H1 (cell line): ENCODE measurements at regions not wholly inside any gene's neighbourhood (a gene's known extent, or its start where the extent isn't known, plus 50 kb on each side); places are given as distances from the start of the nearest gene placed in this dataset.

Experiments used
- CTCF ChIA-PET: fragments of 300-600 bp; sonication (Branson Sonifier 250); formaldehyde crosslinking; loops from one replicate; lab custom pipeline; 2021; ENCODE audit not compliant: partially characterized antibody; lab: Charles Lee
- POLR2A ChIA-PET: fragments of 300-600 bp; sonication (Branson Sonifier 250); formaldehyde crosslinking; loops from one replicate; lab custom pipeline; 2021; ENCODE audit warnings: inconsistent platforms; ENCODE audit not compliant: partially characterized antibody; lab: Charles Lee
- DNase-seq, 2 experiments: peaks; one replicate each; pipeline versions ENCODE4 v3.0.0 to v3.0.0-alpha.2; 2010 to 2022; ENCODE audit warnings: low spot score in 2 of 2, low read depth in 1 of 2, mixed read lengths in 1 of 2
- FAIRE-seq: peaks from 2 replicates; lab custom pipeline; 2011; peaks lifted over from hg19 to GRCh38; lab: Jason Lieb, UNC
- H2AFZ ChIP-seq: 2 replicates; pipeline ENCODE4 v1.8.1; 2012; ENCODE audit warnings: low read length, inconsistent platforms
- H2AK5ac ChIP-seq: 2 replicates; pipeline ENCODE4 v1.6.1; 2013; ENCODE audit warnings: low read depth, low read length
- H2BK120ac ChIP-seq: replicated peaks from 2 replicates; pipeline ENCODE3; 2013; ENCODE audit warnings: low read depth, low read length, inconsistent platforms
- H2BK12ac ChIP-seq: 2 replicates; pipeline ENCODE4 v1.6.1; 2013; ENCODE audit warnings: low read depth, low read length
- H2BK15ac ChIP-seq: 2 replicates; pipeline ENCODE4 v1.6.1; 2013; ENCODE audit warnings: low read length
- H2BK20ac ChIP-seq: 2 replicates; pipeline ENCODE4 v1.6.1; 2013; ENCODE audit warnings: low read length
- H2BK5ac ChIP-seq: 2 replicates; pipeline ENCODE4 v1.6.1; 2013; ENCODE audit warnings: low read depth, low read length
- H3K14ac ChIP-seq: 2 replicates; pipeline ENCODE4 v1.6.1; 2013; ENCODE audit warnings: inconsistent platforms; ENCODE audit not compliant: insufficient read length
- H3K18ac ChIP-seq: 2 replicates; pipeline ENCODE4 v1.6.1; 2013; ENCODE audit warnings: low read length; ENCODE audit errors: extremely low read depth
- H3K23ac ChIP-seq: 2 replicates; pipeline ENCODE4 v1.6.1; 2013; ENCODE audit warnings: inconsistent platforms; ENCODE audit not compliant: insufficient read length
- H3K23me2 ChIP-seq: 2 replicates; pipeline ENCODE4 v1.6.1; 2013; ENCODE audit warnings: low read depth, low read length
- H3K27ac ChIP-seq: 2 replicates; pipeline ENCODE4 v1.6.1; 2011; ENCODE audit warnings: low read depth, low read length, inconsistent platforms
- H3K27me3 ChIP-seq, 4 experiments: replicated peaks in 1 of 4; 1 replicate in 1 of 4; 2 replicates in 3 of 4; pipeline versions ENCODE4 v1.6.1 to v1.8.1; 2011 to 2013; ENCODE audit warnings: low read length in 3 of 4, mild to moderate bottlenecking in 3 of 4, inconsistent platforms in 2 of 4, mixed read lengths in 2 of 4, moderate library complexity in 1 of 4; ENCODE audit not compliant: control insufficient read depth in 3 of 4, insufficient read depth in 3 of 4; ENCODE audit errors: extremely low read depth in 1 of 4
- H3K36me3 ChIP-seq, 4 experiments: 2 replicates each; pipeline versions ENCODE4 v1.6.1 to v1.8.1; 2011 to 2013; ENCODE audit warnings: mild to moderate bottlenecking in 4 of 4, low read length in 3 of 4, moderate library complexity in 2 of 4, control low read depth in 1 of 4, inconsistent platforms in 1 of 4; ENCODE audit not compliant: insufficient read depth in 4 of 4, control insufficient read depth in 2 of 4
- H3K4ac ChIP-seq: replicated peaks from 2 replicates; pipeline ENCODE3; 2013; ENCODE audit warnings: low read length, low read depth, mixed read lengths, inconsistent platforms; ENCODE audit not compliant: insufficient read length
- H3K4me1 ChIP-seq, 4 experiments: replicated peaks in 1 of 4; 1 replicate in 1 of 4; 2 replicates in 3 of 4; pipeline versions ENCODE4 v1.6.1 to v1.8.1; 2011 to 2013; ENCODE audit warnings: low read length in 3 of 4, inconsistent platforms in 2 of 4, mixed read lengths in 1 of 4; ENCODE audit not compliant: insufficient read depth in 4 of 4, control insufficient read depth in 3 of 4
- H3K4me2 ChIP-seq, 2 experiments: 2 replicates each; pipeline versions ENCODE4 v1.6.1 to v1.8.1; 2011 to 2013; ENCODE audit warnings: low read depth in 2 of 2, low read length in 2 of 2, control low read depth in 1 of 2, inconsistent platforms in 1 of 2, mild to moderate bottlenecking in 1 of 2; ENCODE audit not compliant: insufficient read depth in 1 of 2
- H3K4me3 ChIP-seq, 4 experiments: fragments of 200-600, 300-600 bp in 1 of 4; sonication (generic), shearing (Covaris generic), sonication (Bioruptor Twin) in 1 of 4; 2 replicates each; pipeline versions ENCODE4 v1.5.1 to v1.8.1; 2011 to 2016; ENCODE audit warnings: low read length in 4 of 4, low read depth in 3 of 4, control low read depth in 2 of 4, inconsistent platforms in 2 of 4, mild to moderate bottlenecking in 2 of 4, mixed read lengths in 1 of 4, moderate library complexity in 1 of 4; ENCODE audit not compliant: insufficient read depth in 2 of 4; ENCODE audit errors: extremely low read depth in 1 of 4
- H3K56ac ChIP-seq: replicated peaks from 2 replicates; pipeline ENCODE3; 2013; ENCODE audit warnings: low read depth, mild to moderate bottlenecking, mixed read lengths, low read length, inconsistent platforms; ENCODE audit not compliant: insufficient read length
- H3K79me1 ChIP-seq: 2 replicates; pipeline ENCODE4 v1.6.1; 2013; ENCODE audit warnings: low read depth, low read length, control low read depth
- H3K79me2 ChIP-seq, 2 experiments: 2 replicates each; pipeline versions ENCODE4 v1.6.1 to v1.8.1; 2012 to 2013; ENCODE audit warnings: low read length in 2 of 2, mild to moderate bottlenecking in 2 of 2, inconsistent platforms in 1 of 2; ENCODE audit not compliant: insufficient read depth in 2 of 2, control insufficient read depth in 1 of 2
- H3K9ac ChIP-seq, 4 experiments: replicated peaks in 1 of 4; 1 replicate in 1 of 4; 2 replicates in 3 of 4; pipeline versions ENCODE4 v1.6.1 to v1.8.1; 2011 to 2013; ENCODE audit warnings: low read depth in 3 of 4, low read length in 3 of 4, control low read depth in 2 of 4, mild to moderate bottlenecking in 2 of 4, moderate library complexity in 2 of 4, inconsistent platforms in 1 of 4; ENCODE audit errors: extremely low read depth in 1 of 4
- H3K9me3 ChIP-seq, 2 experiments: 2 replicates each; pipeline versions ENCODE4 v1.6.1 to v1.8.1; 2012 to 2013; ENCODE audit warnings: mild to moderate bottlenecking in 2 of 2, moderate library complexity in 2 of 2, control low read depth in 1 of 2, inconsistent platforms in 1 of 2, low read depth in 1 of 2, low read length in 1 of 2, mixed read lengths in 1 of 2; ENCODE audit not compliant: insufficient read depth in 2 of 2
- H4K20me1 ChIP-seq, 2 experiments: replicated peaks in 1 of 2; 2 replicates each; pipeline versions ENCODE3 to v1.8.1; 2011 to 2013; ENCODE audit warnings: inconsistent platforms in 2 of 2, low read length in 2 of 2, mild to moderate bottlenecking in 1 of 2; ENCODE audit not compliant: insufficient read depth in 2 of 2, control insufficient read depth in 1 of 2
- H4K5ac ChIP-seq: 2 replicates; pipeline ENCODE4 v1.6.1; 2013; ENCODE audit warnings: low read length, low read depth, mixed read lengths, inconsistent platforms; ENCODE audit not compliant: insufficient read length
- H4K8ac ChIP-seq: 2 replicates; pipeline ENCODE4 v1.8.0; 2013; ENCODE audit warnings: mild to moderate bottlenecking, moderate library complexity, low read length, inconsistent platforms; ENCODE audit not compliant: insufficient read depth; ENCODE audit errors: extremely low read depth
- H4K91ac ChIP-seq: replicated peaks from 2 replicates; pipeline ENCODE3; 2013; ENCODE audit warnings: low read length, mixed read lengths, inconsistent platforms; ENCODE audit not compliant: insufficient read length
- CTBP2 ChIP-seq: IDR thresholded peaks from 2 replicates; pipeline ENCODE4 v1.7.0; 2011; ENCODE audit warnings: borderline replicate concordance, mild to moderate bottlenecking, moderate library complexity, mixed read lengths, low read length; ENCODE audit not compliant: insufficient read depth, insufficient read length
- KDM5A ChIP-seq: fragments of 200-600 bp; IDR thresholded peaks from 2 replicates; pipeline ENCODE4 v1.7.1; 2012; ENCODE audit warnings: mild to moderate bottlenecking, low read length, inconsistent platforms, mixed read lengths
- TAF7 ChIP-seq: optimal IDR thresholded peaks from 2 replicates; pipeline ENCODE3; 2011; ENCODE audit warnings: low read depth, mild to moderate bottlenecking, inconsistent platforms, low read length, moderate library complexity, borderline replicate concordance
- TBP ChIP-seq: IDR thresholded peaks from 2 replicates; pipeline ENCODE4 v1.6.1; 2011; ENCODE audit warnings: low read depth, low read length, improper control_type of control experiment
- YY1 ChIP-seq: IDR thresholded peaks from 2 replicates; pipeline ENCODE4 v1.6.1; 2011; ENCODE audit warnings: low read depth, mild to moderate bottlenecking, low read length
- WGBS, 2 experiments: shearing (Covaris generic) in 1 of 2; methylation state at CpG; one replicate each; pipeline versions ENCODE4 v1.1.6 to v1.1.7; 2013 to 2015; ENCODE audit warnings: low lambda C conversion rate in 2 of 2, mixed read lengths in 2 of 2, inconsistent platforms in 1 of 2, low coverage in 1 of 2, missing lambda C conversion rate in 1 of 2; ENCODE audit not compliant: insufficient replicate concordance in 2 of 2, insufficient coverage in 1 of 2, insufficient read length in 1 of 2; ENCODE audit errors: extremely low coverage in 1 of 2, missing lambda C conversion rate in 1 of 2; 5-methylcytosine and 5-hydroxymethylcytosine counted together
- TF ChIP-seq, protein P1 (sequence below): IDR thresholded peaks from 2 replicates; pipeline ENCODE4 v1.6.1; 2012; ENCODE audit warnings: inconsistent platforms
- TF ChIP-seq, protein P2 (sequence below): IDR thresholded peaks from 2 replicates; pipeline ENCODE4 v1.6.1; 2011; ENCODE audit warnings: low read length, improper control_type of control experiment
- TF ChIP-seq, protein P3 (sequence below): IDR thresholded peaks from 2 replicates; pipeline ENCODE4 v1.6.1; 2012; ENCODE audit warnings: low read length, inconsistent platforms

DNA sequence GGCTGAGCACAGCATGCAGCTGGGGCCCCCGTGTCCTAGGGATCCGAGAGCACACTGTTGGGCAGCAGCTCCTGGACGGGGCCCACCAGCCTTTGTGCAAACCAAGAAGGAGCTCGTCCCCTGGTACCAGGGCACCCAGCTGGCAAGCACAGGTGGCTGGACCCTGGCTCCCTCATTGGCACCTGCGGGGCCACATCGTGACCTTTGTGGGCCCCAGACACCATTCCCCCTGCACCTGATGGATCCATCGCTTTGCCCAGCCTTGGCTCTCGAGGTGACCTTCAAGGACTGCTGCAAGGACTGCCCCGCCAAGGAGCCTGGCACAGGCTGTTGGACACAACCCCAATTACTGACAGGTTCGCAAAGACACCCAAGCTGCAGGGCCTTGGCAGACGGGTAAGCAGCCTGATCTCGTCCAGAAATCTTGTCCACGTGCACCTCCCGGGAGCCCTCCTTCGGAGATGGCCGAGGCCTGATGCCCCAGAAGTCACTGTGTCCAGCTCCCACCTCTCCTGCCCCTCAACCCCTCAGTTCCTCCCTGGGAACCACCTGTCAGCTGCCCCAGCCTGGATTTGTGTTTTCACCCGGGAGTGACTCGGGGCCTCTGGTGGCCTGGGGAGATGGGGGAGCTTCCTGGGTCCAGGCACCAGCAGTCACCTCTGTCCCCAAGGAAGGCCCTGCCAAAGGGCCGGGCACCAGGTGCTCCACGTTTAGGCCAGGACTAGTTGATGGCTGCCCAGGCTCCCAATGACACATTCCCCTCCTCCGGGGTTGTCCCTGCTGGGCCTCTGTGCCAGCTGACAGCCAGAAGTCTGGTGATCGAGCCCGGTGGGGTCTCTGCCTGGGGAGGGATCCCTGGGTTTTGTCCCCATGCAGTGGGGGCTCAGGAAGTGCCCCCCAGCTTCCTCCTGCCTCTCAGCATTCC, 137.1 kb upstream of the PPP1R26 start:
- ChIA-PET POLR2A (no interaction called here), CTCF (interaction anchor here (0.7 to 9.5 kb wide), 26 partner anchors 9 to 259 kb away, joined by 3 to 50 read pairs (median 4); no protein-coding TSS in a partner anchor)
- no peak overlapping the region for H3K9ac ChIP-seq
- H3K79me2 ChIP-seq, result no peaks in the 10 kb centered on the region
- H2BK5ac ChIP-seq, result peak overlapping the region; percentile 98
- H3K4ac ChIP-seq, result peak overlapping the region; percentile 92
- no peaks in the 10 kb centered on the region for H3K9me3 ChIP-seq
- H2BK120ac ChIP-seq, result peak overlapping the region; percentile 94
- no peak overlapping the region for H3K23ac ChIP-seq
- peak overlapping the region; percentile 98; the same call in 1 of the 2 replicates for H2BK12ac ChIP-seq
- H3K56ac ChIP-seq, result no peak overlapping the region
- H3K4me2 ChIP-seq, result no peak overlapping the region
- no peak overlapping the region for H3K14ac ChIP-seq
- no peaks in the 10 kb centered on the region for H3K36me3 ChIP-seq
- no peaks in the 10 kb centered on the region for H4K20me1 ChIP-seq
- WGBS, 2 experiments, result 89% methylated on average over 21 of the region's 23 CpGs; no CpG with 5 or more reads in 1 of the 2 experiments
- H4K8ac ChIP-seq, result peak overlapping the region; percentile 62; the same call in 1 of the 2 replicates
- H2AFZ ChIP-seq, result no peak overlapping the region
- peak overlapping the region; percentile 99 for H3K18ac ChIP-seq
- peak overlapping the region; percentile 97 for H4K91ac ChIP-seq
- FAIRE-seq (no peak), DNase-seq (no peak)
- no peak overlapping the region for H4K5ac ChIP-seq
- H2BK15ac ChIP-seq, result peak overlapping the region; percentile 98; the same call in 1 of the 2 replicates
- no peaks in the 10 kb centered on the region for H3K79me1 ChIP-seq
- no peaks in the 10 kb centered on the region for H3K27me3 ChIP-seq
- H3K27ac ChIP-seq, result no peak overlapping the region
- peak overlapping the region; percentile 100; the same call in 1 of the 2 replicates for H2BK20ac ChIP-seq
- H3K4me1 ChIP-seq, result peaks cover 2 to 35% (median 25%) of the 10 kb centered on the region in 4 experiments
- H3K23me2 ChIP-seq, result no peaks in the 10 kb centered on the region
- H3K4me3 ChIP-seq, result no peak overlapping the region
- H2AK5ac ChIP-seq, result peak overlapping the region; percentile 14
- TF ChIP-seq TBP (no peak), TAF7 (no peak), YY1 (no peak), KDM5A (no peak), CTBP2 (no peak)
- TF ChIP-seq, protein P1, sequence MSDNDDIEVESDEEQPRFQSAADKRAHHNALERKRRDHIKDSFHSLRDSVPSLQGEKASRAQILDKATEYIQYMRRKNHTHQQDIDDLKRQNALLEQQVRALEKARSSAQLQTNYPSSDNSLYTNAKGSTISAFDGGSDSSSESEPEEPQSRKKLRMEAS, result no peak
- TF ChIP-seq, protein P2, sequence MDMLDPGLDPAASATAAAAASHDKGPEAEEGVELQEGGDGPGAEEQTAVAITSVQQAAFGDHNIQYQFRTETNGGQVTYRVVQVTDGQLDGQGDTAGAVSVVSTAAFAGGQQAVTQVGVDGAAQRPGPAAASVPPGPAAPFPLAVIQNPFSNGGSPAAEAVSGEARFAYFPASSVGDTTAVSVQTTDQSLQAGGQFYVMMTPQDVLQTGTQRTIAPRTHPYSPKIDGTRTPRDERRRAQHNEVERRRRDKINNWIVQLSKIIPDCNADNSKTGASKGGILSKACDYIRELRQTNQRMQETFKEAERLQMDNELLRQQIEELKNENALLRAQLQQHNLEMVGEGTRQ, result no peak
- TF ChIP-seq, protein P3, sequence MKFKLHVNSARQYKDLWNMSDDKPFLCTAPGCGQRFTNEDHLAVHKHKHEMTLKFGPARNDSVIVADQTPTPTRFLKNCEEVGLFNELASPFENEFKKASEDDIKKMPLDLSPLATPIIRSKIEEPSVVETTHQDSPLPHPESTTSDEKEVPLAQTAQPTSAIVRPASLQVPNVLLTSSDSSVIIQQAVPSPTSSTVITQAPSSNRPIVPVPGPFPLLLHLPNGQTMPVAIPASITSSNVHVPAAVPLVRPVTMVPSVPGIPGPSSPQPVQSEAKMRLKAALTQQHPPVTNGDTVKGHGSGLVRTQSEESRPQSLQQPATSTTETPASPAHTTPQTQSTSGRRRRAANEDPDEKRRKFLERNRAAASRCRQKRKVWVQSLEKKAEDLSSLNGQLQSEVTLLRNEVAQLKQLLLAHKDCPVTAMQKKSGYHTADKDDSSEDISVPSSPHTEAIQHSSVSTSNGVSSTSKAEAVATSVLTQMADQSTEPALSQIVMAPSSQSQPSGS, result no peak
